T-helper 2 cell treated with Interferon-gamma antibody and Interleukin-4, amounts not matched to agents 5 μg/mL and 100 μg/mL, for 36 hours (primary cell): ENCODE measurements at regions not wholly inside any gene's neighbourhood (a gene's known extent, or its start where the extent isn't known, plus 50 kb on each side); places are given as distances from the start of the nearest gene placed in this dataset.

Source experiments
- DNase-seq: peaks from one replicate; pipeline ENCODE4 v3.0.0; 2021; ENCODE audit warnings: low spot score
- H3K27ac Mint-ChIP-seq: one replicate; pipeline ENCODE4 v1.8.0; 2021; ENCODE audit warnings: mild to moderate bottlenecking, mixed read lengths
- H3K27me3 Mint-ChIP-seq: one replicate; pipeline ENCODE4 v1.8.0; 2021; ENCODE audit warnings: low read depth, mixed read lengths
- H3K36me3 Mint-ChIP-seq: one replicate; pipeline ENCODE4 v1.8.0; 2021; ENCODE audit warnings: low read depth, mixed read lengths
- H3K4me1 Mint-ChIP-seq: one replicate; pipeline ENCODE4 v1.8.0; 2021; ENCODE audit warnings: low read depth, mixed read lengths
- H3K4me3 Mint-ChIP-seq: one replicate; pipeline ENCODE4 v1.8.0; 2022; ENCODE audit warnings: mild to moderate bottlenecking, moderate library complexity, mixed read lengths
- H3K9me3 Mint-ChIP-seq: one replicate; pipeline ENCODE4 v1.8.0; 2021; ENCODE audit warnings: mixed read lengths

DNA sequence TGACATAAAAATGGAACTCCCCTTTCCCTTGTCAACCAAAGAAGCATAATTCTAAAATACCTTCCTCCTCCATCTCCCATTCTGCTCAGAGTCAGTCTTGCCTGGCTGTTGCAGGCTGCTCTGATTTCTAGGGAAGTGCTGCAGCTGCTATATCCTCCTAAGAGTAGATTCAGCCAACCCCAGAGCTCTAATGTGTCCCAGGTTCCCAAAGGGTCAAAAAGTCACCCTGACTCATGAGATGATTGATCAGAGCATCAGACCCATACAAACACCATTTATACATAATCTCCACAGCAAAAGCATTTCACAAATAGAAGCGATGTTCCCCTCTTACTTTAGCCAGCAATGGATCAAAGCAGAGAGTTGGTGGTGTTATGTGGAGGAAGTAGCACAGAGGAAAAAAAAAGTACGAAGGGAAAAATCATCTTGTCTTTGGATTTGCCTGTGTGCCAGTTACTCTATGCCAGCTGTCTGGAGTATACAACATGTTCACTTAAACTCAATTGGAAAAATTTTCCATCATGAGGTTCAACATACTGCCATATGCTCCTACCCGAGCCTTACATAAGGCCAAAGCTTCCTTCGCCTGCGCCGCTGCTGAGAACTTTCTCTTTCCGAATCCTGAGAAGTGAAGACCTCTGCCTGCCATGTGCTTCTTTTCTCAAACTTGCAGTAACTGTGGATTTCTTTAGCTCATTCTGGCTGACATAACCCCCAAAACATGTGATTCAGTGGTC is 258.0 kb downstream of the TLE4 start:
- Mint-ChIP-seq H3K4me1 (peaks cover under 1% of the 10 kb centered on the region), H3K9me3 (no peaks in the 10 kb centered on the region), H3K36me3 (no peaks in the 10 kb centered on the region)

DNA sequence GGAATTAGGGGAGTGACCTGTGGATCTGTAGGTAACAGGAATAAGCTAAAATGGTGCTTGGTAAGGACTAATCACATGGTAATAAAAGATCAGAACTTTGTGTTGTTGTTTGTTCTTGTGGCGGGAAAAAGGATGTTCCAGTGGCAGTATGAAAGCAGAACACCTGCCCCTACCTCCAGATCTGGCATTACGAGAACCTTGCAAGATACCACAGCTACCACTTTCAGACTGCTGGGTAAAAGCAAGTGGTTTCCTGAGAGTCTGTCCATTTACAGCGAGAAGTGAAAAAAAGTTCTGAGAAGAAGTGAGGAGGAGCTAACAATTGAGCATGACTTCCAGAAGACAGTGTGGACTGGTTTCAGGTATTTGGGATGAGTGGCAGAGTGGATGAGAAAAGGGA is 252.5 kb downstream of the TLE4 start:
- DNase-seq, result no peak
- Mint-ChIP-seq H3K27ac (no peak overlapping the region), H3K36me3 (peaks cover 3% of the 10 kb centered on the region), H3K9me3 (peaks cover 7% of the 10 kb centered on the region), H3K27me3 (no peaks in the 10 kb centered on the region), H3K4me3 (no peak overlapping the region), H3K4me1 (peaks cover 13% of the 10 kb centered on the region)

More for the DNA sequence above, 258.0 kb downstream of the TLE4 start:
- no peak for DNase-seq
- Mint-ChIP-seq H3K27me3 (no peaks in the 10 kb centered on the region), H3K4me3 (no peak overlapping the region), H3K27ac (no peak overlapping the region)

DNA sequence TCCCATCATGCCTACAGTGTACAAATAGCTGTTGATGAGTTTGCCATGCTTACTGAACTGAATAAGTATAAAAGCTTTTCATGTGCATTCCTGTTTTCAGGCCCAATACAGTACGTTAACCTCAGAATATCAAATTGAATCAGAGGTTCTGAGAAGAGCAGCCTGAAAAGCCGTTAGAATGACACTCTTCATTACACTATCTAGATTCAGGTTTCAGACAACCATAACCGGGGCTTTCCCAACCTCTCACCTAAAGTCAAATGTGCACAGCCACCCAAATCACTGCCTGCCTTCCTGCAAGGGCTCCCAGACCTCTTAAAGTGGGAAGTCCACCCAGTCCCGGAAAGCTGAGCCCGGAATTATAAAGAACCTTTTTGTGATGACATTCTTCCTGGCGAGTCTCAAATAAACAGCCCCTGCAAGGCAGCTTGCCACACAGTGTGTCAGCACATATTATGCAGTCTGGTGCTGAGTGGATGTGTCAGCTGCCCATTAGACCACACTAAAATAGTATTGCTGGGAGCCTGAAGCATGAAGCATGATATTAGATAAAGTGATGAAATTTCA is 245.8 kb downstream of the TLE4 start:
- H3K9me3 Mint-ChIP-seq, result peaks cover 3% of the 10 kb centered on the region
- H3K27me3 Mint-ChIP-seq, result no peaks in the 10 kb centered on the region
- H3K36me3 Mint-ChIP-seq, result no peaks in the 10 kb centered on the region
- H3K4me3 Mint-ChIP-seq, result no peak overlapping the region
- peaks cover 39% of the 10 kb centered on the region for H3K4me1 Mint-ChIP-seq
- DNase-seq, result peak; percentile 53
- peak overlapping the region; percentile 10 for H3K27ac Mint-ChIP-seq

DNA sequence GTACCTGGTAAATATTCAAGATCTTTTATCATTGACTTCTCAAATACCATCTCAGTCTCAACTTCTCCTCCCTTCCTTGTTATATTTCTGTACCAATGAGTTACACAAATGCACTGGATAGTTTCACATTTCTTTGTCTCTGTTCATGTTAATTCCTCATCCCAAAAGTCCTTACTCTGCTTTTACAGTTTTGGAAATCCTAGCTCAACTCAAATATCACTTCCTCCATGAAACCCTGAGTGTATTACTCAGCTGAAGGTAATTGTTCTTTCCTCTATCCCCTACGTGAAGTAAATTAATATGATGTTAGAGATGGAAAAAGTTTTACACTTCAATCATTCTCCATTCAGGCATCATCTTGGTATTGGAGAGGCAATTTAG is 241.5 kb downstream of the TLE4 start:
- Mint-ChIP-seq H3K27ac (peak overlapping the region; percentile 83), H3K27me3 (peaks cover 9% of the 10 kb centered on the region), H3K4me3 (peak overlapping the region; percentile 76), H3K36me3 (no peaks in the 10 kb centered on the region), H3K4me1 (peaks cover 44% of the 10 kb centered on the region), H3K9me3 (no peaks in the 10 kb centered on the region)
- no peak for DNase-seq

DNA sequence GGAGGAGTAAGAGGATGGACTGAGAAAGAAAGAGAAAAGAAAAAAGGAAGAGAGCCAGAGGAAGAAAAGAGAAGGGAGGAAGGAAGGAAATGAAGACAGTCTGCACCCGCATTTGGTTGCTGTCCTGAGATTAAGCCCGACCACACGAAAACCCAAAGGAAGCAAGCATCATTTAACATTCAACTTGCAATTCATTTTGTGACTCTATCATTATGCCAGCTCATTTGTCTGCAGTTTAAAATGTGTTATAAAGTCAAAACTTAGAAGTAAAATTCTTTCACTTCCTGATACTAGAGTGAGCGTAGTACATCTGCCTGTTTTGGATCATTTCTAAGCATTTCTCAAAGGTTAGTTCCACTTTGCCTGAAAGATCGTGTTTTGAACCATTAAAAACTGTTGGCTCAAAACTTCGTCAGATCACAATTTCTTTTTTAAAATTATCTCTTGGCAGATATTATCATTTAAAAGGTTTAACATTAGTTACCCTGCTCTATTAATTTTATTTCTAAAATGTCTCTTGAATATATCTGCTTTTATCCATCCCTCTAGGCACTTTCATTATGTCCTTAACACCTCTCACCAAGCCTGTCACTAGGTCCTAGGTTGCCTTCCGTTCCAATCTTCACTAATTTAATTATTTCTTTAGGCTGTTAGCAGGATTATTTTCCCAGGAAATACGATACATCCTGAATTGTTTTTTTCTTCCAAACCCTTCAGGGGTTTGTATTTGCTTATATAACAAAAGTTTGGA is 240.9 kb downstream of the TLE4 start:
- no peaks in the 10 kb centered on the region for H3K36me3 Mint-ChIP-seq

DNA sequence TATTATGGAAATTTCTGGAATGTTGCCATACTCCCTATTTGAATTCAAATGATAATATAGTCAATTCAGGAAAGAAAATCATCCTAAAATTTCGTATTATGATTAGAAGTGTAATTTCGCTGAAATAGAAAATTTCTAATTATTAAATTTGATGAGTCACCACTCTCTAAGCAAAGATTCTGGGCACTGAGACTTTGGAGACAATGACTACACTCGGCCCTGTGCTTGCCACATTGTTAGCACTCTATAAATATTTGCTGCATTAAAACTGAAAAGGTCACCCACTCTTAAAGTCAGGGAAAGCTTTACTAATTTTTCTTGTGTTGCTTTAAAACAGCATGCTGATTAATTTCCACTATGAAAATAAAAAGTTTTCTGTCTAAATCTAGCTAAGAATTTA is 240.3 kb downstream of the TLE4 start:
- peaks cover 19% of the 10 kb centered on the region for H3K27me3 Mint-ChIP-seq
- peak overlapping the region; percentile 83 for H3K27ac Mint-ChIP-seq
- peaks cover 35% of the 10 kb centered on the region for H3K4me1 Mint-ChIP-seq
- H3K36me3 Mint-ChIP-seq, result no peaks in the 10 kb centered on the region
- DNase-seq, result no peak
- H3K9me3 Mint-ChIP-seq, result no peaks in the 10 kb centered on the region
- H3K4me3 Mint-ChIP-seq, result peak overlapping the region; percentile 76

More for the DNA sequence above, 240.9 kb downstream of the TLE4 start:
- Mint-ChIP-seq H3K4me1 (peaks cover 39% of the 10 kb centered on the region), H3K9me3 (no peaks in the 10 kb centered on the region), H3K27me3 (peaks cover 14% of the 10 kb centered on the region), H3K4me3 (peak overlapping the region; percentile 76), H3K27ac (peak overlapping the region; percentile 83)
- DNase-seq, result peak; percentile 42

DNA sequence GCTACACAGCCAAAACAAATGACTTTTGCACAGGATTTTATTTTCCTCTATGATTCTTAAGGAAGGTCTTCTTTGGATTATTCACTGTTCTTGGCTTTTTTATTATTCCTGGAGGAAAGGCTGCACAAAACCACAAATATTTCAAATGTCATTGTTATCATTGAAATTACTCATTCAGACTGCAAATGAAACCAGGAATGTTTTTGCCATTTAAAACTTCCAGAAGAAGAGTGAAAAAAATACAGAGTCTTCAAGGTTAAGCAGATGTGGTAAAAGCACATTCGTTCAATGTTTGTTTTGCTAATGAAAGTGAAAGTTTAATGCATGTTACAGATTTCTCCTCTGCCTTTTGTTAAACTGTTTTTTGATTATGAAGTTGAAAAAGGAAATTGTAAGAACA is 238.2 kb downstream of the TLE4 start:
- H3K9me3 Mint-ChIP-seq, result no peaks in the 10 kb centered on the region
- peaks cover 23% of the 10 kb centered on the region for H3K27me3 Mint-ChIP-seq
- H3K27ac Mint-ChIP-seq, result no peak overlapping the region
- DNase-seq, result no peak
- no peaks in the 10 kb centered on the region for H3K36me3 Mint-ChIP-seq
- H3K4me3 Mint-ChIP-seq, result no peak overlapping the region
- H3K4me1 Mint-ChIP-seq, result peaks cover 22% of the 10 kb centered on the region

DNA sequence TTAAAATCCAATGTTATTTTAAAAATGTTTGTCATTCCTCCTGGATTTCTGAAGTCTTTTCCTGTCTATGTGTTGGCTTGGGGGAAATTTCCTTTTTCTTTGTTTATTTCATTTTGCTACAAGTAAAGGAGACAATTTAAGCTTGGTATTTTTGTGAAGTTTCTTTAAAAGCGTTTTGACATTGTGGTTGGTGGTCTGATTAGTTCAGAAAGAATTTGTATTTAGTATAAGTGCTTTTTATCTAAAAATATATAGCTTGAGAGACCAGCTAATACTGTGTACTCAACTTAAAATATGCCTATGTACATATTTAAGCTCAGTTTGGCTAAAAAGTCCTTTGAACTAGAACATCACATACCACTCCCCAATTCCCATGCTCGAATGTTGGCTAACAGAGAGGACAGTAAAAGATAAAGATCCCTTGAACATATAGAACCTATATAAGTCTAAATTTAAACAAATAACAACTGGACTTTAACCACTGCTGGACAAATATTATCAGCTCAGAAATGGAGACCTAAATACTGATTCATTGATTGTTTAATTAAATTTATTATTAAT is 237.6 kb downstream of the TLE4 start:
- DNase-seq, result no peak

DNA sequence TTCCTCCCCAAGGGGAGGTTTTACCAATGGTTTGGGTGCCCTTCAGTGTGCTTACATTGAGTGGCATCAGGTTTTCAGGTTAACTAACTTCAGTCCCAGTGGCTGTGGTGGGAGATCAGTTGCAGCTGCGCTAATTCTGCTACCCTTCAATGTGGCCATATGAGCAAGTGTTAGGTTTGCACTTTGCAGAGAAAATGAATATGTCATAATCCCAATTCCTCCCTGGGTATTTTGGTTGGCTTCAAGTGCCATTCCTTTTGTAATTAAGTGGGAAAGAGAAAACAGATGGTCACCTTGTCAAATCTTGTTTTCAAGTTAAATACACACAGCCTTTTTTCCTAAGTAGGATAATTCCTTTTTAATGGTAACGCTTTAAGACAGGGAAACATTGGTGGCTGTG is 236.2 kb downstream of the TLE4 start:
- Mint-ChIP-seq H3K27ac (no peak overlapping the region), H3K4me3 (no peak overlapping the region), H3K4me1 (peaks cover 12% of the 10 kb centered on the region), H3K9me3 (no peaks in the 10 kb centered on the region), H3K36me3 (no peaks in the 10 kb centered on the region), H3K27me3 (peaks cover 25% of the 10 kb centered on the region)
- no peak for DNase-seq

More for the DNA sequence above, 237.6 kb downstream of the TLE4 start:
- Mint-ChIP-seq H3K27ac (no peak overlapping the region), H3K4me3 (no peak overlapping the region), H3K36me3 (no peaks in the 10 kb centered on the region), H3K27me3 (peaks cover 25% of the 10 kb centered on the region), H3K9me3 (no peaks in the 10 kb centered on the region), H3K4me1 (peaks cover 22% of the 10 kb centered on the region)

DNA sequence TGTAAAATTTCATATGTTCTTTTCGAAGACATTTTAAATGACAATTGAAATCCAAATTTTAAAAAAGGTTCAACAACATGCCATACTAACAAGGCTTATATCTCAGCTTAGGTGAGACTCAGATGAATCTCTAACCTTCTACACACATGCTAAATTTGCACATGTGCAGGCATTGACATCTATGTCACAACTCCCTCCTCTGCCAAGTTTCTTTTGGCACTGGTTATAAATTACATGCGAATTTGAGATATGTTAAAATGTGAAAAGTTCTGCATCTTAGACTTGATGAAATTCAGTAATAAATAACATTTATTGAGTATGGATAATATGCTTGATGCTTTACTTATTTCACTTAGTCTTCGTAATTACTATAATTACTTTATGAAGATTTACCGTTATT is 234.3 kb downstream of the TLE4 start:
- Mint-ChIP-seq H3K27ac (no peak overlapping the region), H3K4me1 (peaks cover 2% of the 10 kb centered on the region), H3K9me3 (no peaks in the 10 kb centered on the region), H3K36me3 (no peaks in the 10 kb centered on the region), H3K4me3 (no peak overlapping the region), H3K27me3 (peaks cover 25% of the 10 kb centered on the region)
- no peak for DNase-seq

DNA sequence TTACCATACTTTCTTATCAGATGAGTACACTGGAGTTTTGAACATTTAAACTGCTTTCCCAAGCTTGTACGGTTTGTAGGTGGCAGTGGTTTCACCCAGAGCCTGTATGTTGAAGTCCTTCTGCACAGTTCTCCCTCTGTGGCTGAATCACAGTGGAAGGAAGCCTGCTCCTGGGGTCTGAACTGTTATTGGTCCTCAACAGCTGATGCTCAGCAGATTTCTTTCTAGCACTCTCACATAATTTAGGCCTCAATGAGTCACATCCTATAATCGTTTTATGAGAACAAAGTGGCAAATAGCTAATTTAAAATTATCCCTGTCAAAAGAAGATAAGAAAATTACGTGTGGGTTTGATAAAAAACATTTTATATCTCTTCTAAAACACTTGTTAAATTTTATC is 229.7 kb downstream of the TLE4 start:
- no peaks in the 10 kb centered on the region for H3K9me3 Mint-ChIP-seq
- no peaks in the 10 kb centered on the region for H3K36me3 Mint-ChIP-seq
- H3K4me3 Mint-ChIP-seq, result no peak overlapping the region
- H3K27ac Mint-ChIP-seq, result no peak overlapping the region
- no peak for DNase-seq
- peaks cover 6% of the 10 kb centered on the region for H3K27me3 Mint-ChIP-seq
- H3K4me1 Mint-ChIP-seq, result no peaks in the 10 kb centered on the region

DNA sequence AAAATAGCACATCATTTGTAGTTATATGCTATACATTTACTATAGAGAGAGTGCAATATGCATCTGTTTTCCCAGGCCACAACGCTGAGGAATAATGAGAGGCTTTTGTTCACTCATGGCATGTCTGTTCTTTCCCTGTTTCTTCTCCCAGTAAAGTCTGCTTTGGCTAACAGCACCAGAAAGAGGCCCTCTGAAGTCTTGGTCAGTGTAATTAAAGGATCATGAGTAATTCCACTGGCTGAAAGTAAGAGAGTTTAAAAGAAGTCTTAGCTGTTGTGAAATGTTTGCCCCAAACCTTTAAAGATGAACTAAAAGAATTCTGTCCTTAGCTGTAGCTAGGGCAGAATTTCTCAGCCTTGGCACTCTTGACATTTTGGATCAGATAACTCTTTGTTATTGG is 228.8 kb downstream of the TLE4 start:
- no peaks in the 10 kb centered on the region for H3K4me1 Mint-ChIP-seq
- H3K27me3 Mint-ChIP-seq, result peaks cover 6% of the 10 kb centered on the region
- H3K27ac Mint-ChIP-seq, result no peak overlapping the region
- no peak for DNase-seq
- no peak overlapping the region for H3K4me3 Mint-ChIP-seq
- H3K36me3 Mint-ChIP-seq, result no peaks in the 10 kb centered on the region
- no peaks in the 10 kb centered on the region for H3K9me3 Mint-ChIP-seq

DNA sequence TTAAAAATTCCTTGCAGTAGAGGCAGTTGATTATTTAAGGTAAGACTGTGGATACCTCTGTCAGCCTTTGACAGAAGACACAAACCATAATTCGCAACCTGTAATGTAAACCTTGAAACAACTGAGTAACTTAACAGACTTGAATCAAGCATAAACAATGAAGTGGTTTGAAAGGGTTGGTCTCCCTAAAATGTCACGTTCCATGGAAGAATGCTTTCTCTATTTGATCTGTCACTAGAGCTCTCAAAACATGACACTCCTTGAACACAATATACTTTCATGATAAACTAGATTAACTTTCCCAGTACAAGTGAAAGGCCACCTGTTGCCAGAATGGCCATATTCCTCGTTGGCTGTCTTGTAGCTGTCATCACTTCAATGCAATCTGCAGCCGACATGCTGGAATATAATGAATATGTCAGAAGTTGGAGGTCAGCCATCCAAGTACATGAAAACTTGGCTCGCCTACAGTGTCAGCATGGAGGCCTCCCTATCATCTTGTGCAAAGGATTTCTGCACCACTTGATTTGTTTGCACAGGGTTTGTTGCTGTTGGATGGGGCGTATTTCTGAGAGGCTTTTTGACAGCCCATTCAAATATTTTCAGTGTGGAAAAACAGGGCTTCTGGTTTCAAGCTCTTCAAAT is 228.0 kb downstream of the TLE4 start:
- Mint-ChIP-seq H3K4me1 (no peaks in the 10 kb centered on the region), H3K4me3 (no peak overlapping the region), H3K27me3 (peaks cover under 1% of the 10 kb centered on the region), H3K36me3 (no peaks in the 10 kb centered on the region), H3K27ac (no peak overlapping the region), H3K9me3 (no peaks in the 10 kb centered on the region)
- DNase-seq, result no peak

DNA sequence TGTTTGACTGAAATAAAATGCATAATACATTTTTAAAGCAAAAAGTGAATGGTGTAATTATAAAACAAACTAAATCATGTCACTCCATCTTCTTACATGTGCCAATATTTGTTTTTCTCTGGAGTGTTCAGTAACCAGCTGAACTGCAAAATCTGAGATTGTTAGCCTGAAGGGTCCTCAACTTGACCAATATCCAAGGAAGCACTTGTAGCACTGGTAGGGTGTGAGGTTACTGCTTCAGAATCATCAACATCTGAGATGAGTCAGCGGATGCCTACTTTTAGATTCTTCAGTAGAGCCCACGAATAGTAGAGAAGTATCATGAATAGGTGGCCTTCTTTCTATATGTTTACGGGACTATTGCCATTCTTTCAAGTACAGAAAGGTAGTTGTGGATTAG is 226.7 kb downstream of the TLE4 start:
- Mint-ChIP-seq H3K27ac (no peak overlapping the region), H3K4me3 (no peak overlapping the region), H3K36me3 (no peaks in the 10 kb centered on the region), H3K27me3 (no peaks in the 10 kb centered on the region), H3K4me1 (no peaks in the 10 kb centered on the region), H3K9me3 (no peaks in the 10 kb centered on the region)
- no peak for DNase-seq
